ENCODE measurements at regions not wholly inside any gene's neighbourhood (a gene's known extent, or its start where the extent isn't known, plus 50 kb on each side); places are given as distances from the start of the nearest gene placed in this dataset.
A peak's percentile ranks its signal among the peaks of the same experiment; 100 is the strongest.

GRCh38 chr15:89034305-89034704 lies 54.0 kb upstream of the ABHD2 start:
- ChIA-PET POLR2A (no interaction called here), CTCF (interaction anchor here (0.5 to 3.1 kb wide), 4 partner anchors 113 to 944 kb away, joined by 3 to 18 read pairs (median 4); no protein-coding TSS in a partner anchor)
- H3K27me3 ChIP-seq (ENCODE audit: control insufficient read depth, insufficient read depth, low read length) = no peaks in the 10 kb centered on the region
- DNase-seq (ENCODE audit: low read depth, low spot score) = no peak
- no peak overlapping the region for H3K4me3 ChIP-seq (ENCODE audit: low read depth, low read length)
- TF ChIP-seq CTCF (IDR thresholded peaks at IDR 0.05; ENCODE audit: low read depth, low read length) = peak; percentile 48
- H3K9me3 ChIP-seq (ENCODE audit: control insufficient read depth, insufficient read depth, low read length) = peaks cover 3% of the 10 kb centered on the region; the same call in 1 of the 2 replicates
- H3K27ac ChIP-seq (ENCODE audit: low read depth, low read length) = no peak overlapping the region

GRCh38 chr15:89035150-89035549 lies 53.1 kb upstream of the ABHD2 start:
- ChIA-PET POLR2A (no interaction called here), CTCF (interaction anchor here (0.6 to 1.0 kb wide), 3 partner anchors 20 to 143 kb away, joined by 3 to 4 read pairs (median 4); no protein-coding TSS in a partner anchor)
- H3K27me3 ChIP-seq (ENCODE audit: control insufficient read depth, insufficient read depth, low read length) = no peaks in the 10 kb centered on the region
- H3K27ac ChIP-seq (ENCODE audit: low read depth, low read length) = no peak overlapping the region
- TF ChIP-seq CTCF (IDR thresholded peaks at IDR 0.05; ENCODE audit: low read depth, low read length) = no peak
- H3K9me3 ChIP-seq (ENCODE audit: control insufficient read depth, insufficient read depth, low read length) = peaks cover 3% of the 10 kb centered on the region; the same call in 1 of the 2 replicates
- no peak for DNase-seq (ENCODE audit: low read depth, low spot score)
- H3K4me3 ChIP-seq (ENCODE audit: low read depth, low read length) = no peak overlapping the region

- DNase-seq (ENCODE audit: low read depth, low spot score) = no peak
- no peaks in the 10 kb centered on the region for H3K27me3 ChIP-seq (ENCODE audit: control insufficient read depth, insufficient read depth, low read length)
- H3K4me3 ChIP-seq (ENCODE audit: low read depth, low read length) = no peak overlapping the region
- TF ChIP-seq CTCF (IDR thresholded peaks at IDR 0.05; ENCODE audit: low read depth, low read length) = no peak
- H3K9me3 ChIP-seq (ENCODE audit: control insufficient read depth, insufficient read depth, low read length) = peaks cover 3% of the 10 kb centered on the region; the same call in 1 of the 2 replicates
- POLR2A ChIA-PET = no interaction called here
- CTCF ChIA-PET = interaction anchor here (0.6 to 1.0 kb wide), 4 partner anchors 20 to 142 kb away, joined by 3 to 4 read pairs (median 4); no protein-coding TSS in a partner anchor
- no peak overlapping the region for H3K27ac ChIP-seq (ENCODE audit: low read depth, low read length)
Observed at GRCh38 chr15:89035658-89036057, 52.6 kb upstream of the ABHD2 start.

DNA sequence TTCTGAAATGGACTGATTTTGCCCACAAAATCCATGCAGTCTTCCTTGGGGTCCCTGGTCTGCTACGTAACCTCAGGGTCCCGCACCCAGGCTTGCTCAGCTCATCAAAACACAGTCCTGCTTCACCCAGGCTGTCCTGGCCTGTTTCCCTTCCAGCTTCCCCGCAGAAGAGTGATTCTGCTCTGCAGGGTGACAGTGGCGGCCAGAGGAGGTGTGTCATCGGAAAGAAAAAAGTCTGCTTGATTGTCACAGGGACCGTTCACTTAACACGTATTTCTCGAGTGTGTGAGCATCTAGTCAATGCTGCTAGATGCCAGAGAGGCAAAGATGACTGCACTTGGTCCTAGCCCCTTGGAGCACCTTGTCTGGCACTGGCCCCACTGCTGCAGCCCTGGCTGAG lies 50.1 kb upstream of the ABHD2 start:
- Histone ChIP-seq H3K9me3 (ENCODE audit: control insufficient read depth, insufficient read depth, low read length) (no peaks in the 10 kb centered on the region), H3K27ac (ENCODE audit: low read depth, low read length) (no peak overlapping the region), H3K27me3 (ENCODE audit: control insufficient read depth, insufficient read depth, low read length) (no peaks in the 10 kb centered on the region), H3K4me3 (ENCODE audit: low read depth, low read length) (no peak overlapping the region)
- CTCF ChIA-PET = interaction anchor here (0.7 to 1.7 kb wide), 3 partner anchors 123 to 140 kb away, joined by 3 to 7 read pairs (median 5); no protein-coding TSS in a partner anchor
- no peak for TF ChIP-seq CTCF (IDR thresholded peaks at IDR 0.05; ENCODE audit: low read depth, low read length)
- no peak for DNase-seq (ENCODE audit: low read depth, low spot score)
- POLR2A ChIA-PET = interaction anchor here (0.5 kb wide), 1 partner anchor 145 kb away, joined by 4 read pairs; no protein-coding TSS in a partner anchor
